ENCODE measurements at regions not wholly inside any gene's neighbourhood (a gene's known extent, or its start where the extent isn't known, plus 50 kb on each side); places are given as distances from the start of the nearest gene placed in this dataset.

DNA sequence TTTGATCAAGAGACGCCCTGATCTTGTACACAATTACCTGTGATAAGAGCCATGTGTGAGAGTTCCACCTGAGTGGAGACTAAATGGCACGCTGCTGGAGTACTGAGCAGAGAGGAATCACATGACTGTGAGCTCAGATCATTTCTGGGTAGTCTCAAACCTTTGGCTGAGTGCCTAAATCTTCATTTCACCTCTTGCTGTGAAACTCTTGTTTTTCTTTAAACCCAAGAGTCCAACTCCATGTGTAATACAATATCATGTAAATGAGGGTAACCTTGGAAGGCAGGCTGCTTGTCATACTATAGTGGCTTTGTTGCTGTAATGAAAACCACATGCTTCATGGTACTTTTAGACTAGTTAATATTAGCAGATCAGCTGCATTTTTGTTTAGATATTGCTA, 156.9 kb downstream of the CAND1 start:
- H3K79me2 ChIP-seq (ENCODE audit: low read depth), result no peaks in the 10 kb centered on the region
- H3K4me3 ChIP-seq, result no peak overlapping the region
- no peak overlapping the region for H3K4me3 Mint-ChIP-seq
- H3K4me1 Mint-ChIP-seq, result peaks cover 26% of the 10 kb centered on the region
- H3F3A ChIP-seq (ENCODE audit: low read depth), result no peaks in the 10 kb centered on the region
- H3K27me3 Mint-ChIP-seq (ENCODE audit: insufficient read depth, low read depth), result no peaks in the 10 kb centered on the region
- H3K9me3 ChIP-seq (ENCODE audit: low read depth), result no peaks in the 10 kb centered on the region
- H3K9ac ChIP-seq, result no peak overlapping the region
- no peaks in the 10 kb centered on the region for H3K27me3 ChIP-seq
- no peaks in the 10 kb centered on the region for H3K36me3 Mint-ChIP-seq
- TF ChIP-seq EZH2phosphoT487 (IDR thresholded peaks at IDR 0.05) (no peak), EZH2 (IDR thresholded peaks at IDR 0.05) (no peak)
- TF ChIP-seq, protein P1, sequence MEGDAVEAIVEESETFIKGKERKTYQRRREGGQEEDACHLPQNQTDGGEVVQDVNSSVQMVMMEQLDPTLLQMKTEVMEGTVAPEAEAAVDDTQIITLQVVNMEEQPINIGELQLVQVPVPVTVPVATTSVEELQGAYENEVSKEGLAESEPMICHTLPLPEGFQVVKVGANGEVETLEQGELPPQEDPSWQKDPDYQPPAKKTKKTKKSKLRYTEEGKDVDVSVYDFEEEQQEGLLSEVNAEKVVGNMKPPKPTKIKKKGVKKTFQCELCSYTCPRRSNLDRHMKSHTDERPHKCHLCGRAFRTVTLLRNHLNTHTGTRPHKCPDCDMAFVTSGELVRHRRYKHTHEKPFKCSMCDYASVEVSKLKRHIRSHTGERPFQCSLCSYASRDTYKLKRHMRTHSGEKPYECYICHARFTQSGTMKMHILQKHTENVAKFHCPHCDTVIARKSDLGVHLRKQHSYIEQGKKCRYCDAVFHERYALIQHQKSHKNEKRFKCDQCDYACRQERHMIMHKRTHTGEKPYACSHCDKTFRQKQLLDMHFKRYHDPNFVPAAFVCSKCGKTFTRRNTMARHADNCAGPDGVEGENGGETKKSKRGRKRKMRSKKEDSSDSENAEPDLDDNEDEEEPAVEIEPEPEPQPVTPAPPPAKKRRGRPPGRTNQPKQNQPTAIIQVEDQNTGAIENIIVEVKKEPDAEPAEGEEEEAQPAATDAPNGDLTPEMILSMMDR (IDR thresholded peaks at IDR 0.05), result no peak
- peaks cover 20% of the 10 kb centered on the region for H3K4me1 ChIP-seq
- no peak overlapping the region for H3K27ac Mint-ChIP-seq
- no peak overlapping the region for H3K4me2 ChIP-seq
- no peak overlapping the region for H3K27ac ChIP-seq
- H3K36me3 ChIP-seq, result no peaks in the 10 kb centered on the region
- DNase-seq (ENCODE audit: low spot score), result no peak
- no peak overlapping the region for H2AFZ ChIP-seq (replicated peaks)
- H4K20me1 ChIP-seq (ENCODE audit: low read depth), result no peaks in the 10 kb centered on the region
- H3K9me3 Mint-ChIP-seq, result no peaks in the 10 kb centered on the region

DNA sequence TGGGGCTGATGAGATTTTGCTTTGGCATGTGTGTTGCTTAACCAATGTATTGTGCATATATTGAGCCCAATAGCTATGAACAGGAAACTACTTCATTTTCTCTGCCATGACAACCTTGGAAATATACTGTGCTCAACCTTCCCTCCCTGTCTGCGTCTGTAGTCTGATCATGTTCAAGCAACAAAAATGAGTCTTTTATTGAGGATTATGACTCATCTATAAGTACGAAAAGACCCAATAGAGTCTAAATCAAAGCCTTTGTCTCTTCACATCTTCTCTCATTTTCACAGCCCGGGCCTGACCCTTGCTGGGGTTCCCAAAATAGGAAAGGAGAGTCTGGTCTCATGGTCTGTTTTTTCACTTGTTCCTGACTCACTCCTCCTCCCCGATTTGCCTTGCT, 158.2 kb downstream of the CAND1 start:
- Histone ChIP-seq H3K4me2 (no peak overlapping the region), H3F3A (ENCODE audit: low read depth) (no peaks in the 10 kb centered on the region), H3K4me3 (no peak overlapping the region), H2AFZ (replicated peaks) (no peak overlapping the region), H4K20me1 (ENCODE audit: low read depth) (no peaks in the 10 kb centered on the region), H3K27ac (no peak overlapping the region), H3K36me3 (no peaks in the 10 kb centered on the region), H3K9ac (no peak overlapping the region), H3K79me2 (ENCODE audit: low read depth) (no peaks in the 10 kb centered on the region), H3K4me1 (peaks cover 13% of the 10 kb centered on the region), H3K27me3 (no peaks in the 10 kb centered on the region), H3K9me3 (ENCODE audit: low read depth) (no peaks in the 10 kb centered on the region)
- H3K36me3 Mint-ChIP-seq, result no peaks in the 10 kb centered on the region
- no peaks in the 10 kb centered on the region for H3K27me3 Mint-ChIP-seq (ENCODE audit: insufficient read depth, low read depth)
- no peak overlapping the region for H3K4me3 Mint-ChIP-seq
- peaks cover 22% of the 10 kb centered on the region for H3K4me1 Mint-ChIP-seq
- no peaks in the 10 kb centered on the region for H3K9me3 Mint-ChIP-seq
- DNase-seq (ENCODE audit: low spot score), result no peak
- H3K27ac Mint-ChIP-seq, result no peak overlapping the region
- TF ChIP-seq EZH2 (IDR thresholded peaks at IDR 0.05), result no peak
- no peak for TF ChIP-seq EZH2phosphoT487 (IDR thresholded peaks at IDR 0.05)
- TF ChIP-seq, protein P1 (IDR thresholded peaks at IDR 0.05), result no peak

DNA sequence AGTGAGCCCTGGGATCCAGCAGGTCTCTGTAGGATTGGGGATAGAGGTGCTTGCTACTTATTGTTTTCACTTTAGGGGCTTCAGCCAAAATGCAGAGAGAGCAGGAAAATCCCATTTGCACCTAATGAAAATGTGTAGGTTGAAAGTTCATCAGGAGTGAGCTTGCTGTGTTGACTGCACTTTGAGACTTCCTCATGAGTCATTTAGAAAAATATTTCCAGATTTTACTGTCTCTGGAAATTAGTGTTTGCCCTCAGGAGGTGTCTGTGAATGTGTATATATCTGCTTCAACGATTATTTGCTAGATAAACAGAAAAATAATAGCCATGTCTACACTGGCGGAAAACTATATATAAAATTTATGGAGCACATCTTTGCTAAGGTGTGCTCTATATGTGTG, 159.3 kb downstream of the CAND1 start:
- Histone ChIP-seq H3K9ac (no peak overlapping the region), H3F3A (ENCODE audit: low read depth) (no peaks in the 10 kb centered on the region), H3K9me3 (ENCODE audit: low read depth) (no peaks in the 10 kb centered on the region), H4K20me1 (ENCODE audit: low read depth) (no peaks in the 10 kb centered on the region), H3K27ac (no peak overlapping the region), H3K4me3 (no peak overlapping the region), H3K27me3 (no peaks in the 10 kb centered on the region), H3K36me3 (no peaks in the 10 kb centered on the region), H3K79me2 (ENCODE audit: low read depth) (no peaks in the 10 kb centered on the region), H3K4me1 (peaks cover 8% of the 10 kb centered on the region), H3K4me2 (no peak overlapping the region), H2AFZ (replicated peaks) (no peak overlapping the region)
- Mint-ChIP-seq H3K4me1 (peaks cover 22% of the 10 kb centered on the region), H3K27me3 (ENCODE audit: insufficient read depth, low read depth) (no peaks in the 10 kb centered on the region), H3K27ac (no peak overlapping the region), H3K36me3 (no peaks in the 10 kb centered on the region), H3K9me3 (no peaks in the 10 kb centered on the region), H3K4me3 (no peak overlapping the region)
- DNase-seq (ENCODE audit: low spot score), result no peak
- TF ChIP-seq EZH2 (IDR thresholded peaks at IDR 0.05) (no peak), EZH2phosphoT487 (IDR thresholded peaks at IDR 0.05) (no peak)
- TF ChIP-seq, protein P1 (IDR thresholded peaks at IDR 0.05), result no peak
